ENCODE measurements at regions not wholly inside any gene's neighbourhood (a gene's known extent, or its start where the extent isn't known, plus 50 kb on each side); places are given as distances from the start of the nearest gene placed in this dataset.

- no peaks in the 10 kb centered on the region for H3K23me2 ChIP-seq (ENCODE audit: insufficient read length, low read depth, low read length, poor library complexity, severe bottlenecking)
- H3K4me1 Mint-ChIP-seq = no peaks in the 10 kb centered on the region
- no peak overlapping the region for H2BK120ac ChIP-seq (ENCODE audit: low read depth, low read length, poor library complexity, severe bottlenecking)
- H4K91ac ChIP-seq (ENCODE audit: insufficient read length, low read depth, low read length) = no peak overlapping the region
- TF ChIP-seq CTCF (conservative IDR thresholded peaks at IDR 0.05) = no peak
- no peaks in the 10 kb centered on the region for H3K79me1 ChIP-seq (ENCODE audit: insufficient read depth, low read depth, low read length, poor library complexity, severe bottlenecking)
- H2BK12ac ChIP-seq (ENCODE audit: insufficient read length, low read depth, low read length) = no peak overlapping the region
- H3K4ac ChIP-seq (ENCODE audit: low read depth, low read length) = no peak overlapping the region
- H3K27me3 ChIP-seq (ENCODE audit: insufficient read depth, low read length) = no peaks in the 10 kb centered on the region
- no peak overlapping the region for H2BK20ac ChIP-seq (ENCODE audit: low read depth, low read length, poor library complexity, severe bottlenecking)
- no peaks in the 10 kb centered on the region for H3K4me1 ChIP-seq (ENCODE audit: insufficient read depth, low read length)
- H3K18ac ChIP-seq (ENCODE audit: insufficient read length, low read depth, low read length) = no peak overlapping the region
- no peaks in the 10 kb centered on the region for H3K27me3 Mint-ChIP-seq (ENCODE audit: low read depth)
- no peaks in the 10 kb centered on the region for H3K36me3 Mint-ChIP-seq (ENCODE audit: insufficient read depth in 1 of 3, low read depth in 3 of 3)
- DNase-seq = no peak
- no peak overlapping the region for H3K23ac ChIP-seq (ENCODE audit: insufficient read length, low read depth, low read length)
- H3K79me2 ChIP-seq (ENCODE audit: insufficient read depth, low read length) = no peaks in the 10 kb centered on the region
- no peak overlapping the region for H3T11ph ChIP-seq (ENCODE audit: low read length)
- H3K27ac Mint-ChIP-seq = no peak overlapping the region; a peak in 1 of 7 replicates
- H2AK5ac ChIP-seq (ENCODE audit: insufficient read length, low read length) = no peak overlapping the region
- no peak overlapping the region for H3K56ac ChIP-seq (ENCODE audit: insufficient read length, low read depth, low read length)
- no peak overlapping the region for H3K4me2 ChIP-seq (ENCODE audit: insufficient read depth, insufficient read length, low read length)
- H3K9me3 ChIP-seq (ENCODE audit: control insufficient read depth, low read depth, low read length) = no peaks in the 10 kb centered on the region
- no CpG with 5 or more reads among the region's 2 CpGs for WGBS (ENCODE audit: extremely low coverage, insufficient read length, low lambda C conversion rate)
- no peak overlapping the region for H3K9ac ChIP-seq (ENCODE audit: extremely low read depth, insufficient read length, low read length)
- no peak overlapping the region for H2BK15ac ChIP-seq (ENCODE audit: low read depth, low read length)
- H4K8ac ChIP-seq (replicated peaks; ENCODE audit: insufficient read length, low read depth, low read length) = no peak overlapping the region
- no peaks in the 10 kb centered on the region for H3K9me3 Mint-ChIP-seq
- no peak overlapping the region for H4K5ac ChIP-seq (ENCODE audit: insufficient read length, low read depth, low read length)
- H3K27ac ChIP-seq (ENCODE audit: insufficient read length, low read depth, low read length) = no peak overlapping the region
- H4K20me1 ChIP-seq (ENCODE audit: control insufficient read depth, insufficient read depth, insufficient read length) = no peaks in the 10 kb centered on the region
- H3K4me3 Mint-ChIP-seq = no peak overlapping the region
- no peak overlapping the region for H2AFZ ChIP-seq (ENCODE audit: low read length)
- H3K14ac ChIP-seq (ENCODE audit: insufficient read depth, low read length) = no peak overlapping the region
- no peak overlapping the region for H2BK5ac ChIP-seq (ENCODE audit: insufficient read length, low read length)
These were observed 1038.5 kb downstream of the JRKL start for GRCh38 chr11:97428247-97428790.
